ENCODE measurements at regions not wholly inside any gene's neighbourhood (a gene's known extent, or its start where the extent isn't known, plus 50 kb on each side); places are given as distances from the start of the nearest gene placed in this dataset.

DNA sequence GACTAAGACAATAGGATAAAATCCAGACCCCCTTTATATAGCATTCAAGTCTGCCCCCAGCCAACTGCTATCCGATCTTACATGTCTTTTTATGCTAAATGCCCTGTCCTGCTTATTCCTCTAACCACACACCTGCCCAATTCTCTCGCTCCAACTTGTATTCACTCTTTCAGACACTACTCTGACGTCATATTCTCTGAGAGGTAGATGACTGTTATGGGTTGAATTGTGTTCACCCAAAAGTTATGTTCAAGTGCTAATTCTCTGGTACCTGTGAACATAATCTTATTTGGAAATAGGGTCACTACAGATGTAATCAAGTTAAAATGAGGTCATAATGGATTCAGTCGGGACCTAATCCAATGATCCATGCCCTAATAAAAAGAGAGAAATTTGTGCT is 84.0 kb upstream of the PTPRR start:
- TF ChIP-seq, protein P1, sequence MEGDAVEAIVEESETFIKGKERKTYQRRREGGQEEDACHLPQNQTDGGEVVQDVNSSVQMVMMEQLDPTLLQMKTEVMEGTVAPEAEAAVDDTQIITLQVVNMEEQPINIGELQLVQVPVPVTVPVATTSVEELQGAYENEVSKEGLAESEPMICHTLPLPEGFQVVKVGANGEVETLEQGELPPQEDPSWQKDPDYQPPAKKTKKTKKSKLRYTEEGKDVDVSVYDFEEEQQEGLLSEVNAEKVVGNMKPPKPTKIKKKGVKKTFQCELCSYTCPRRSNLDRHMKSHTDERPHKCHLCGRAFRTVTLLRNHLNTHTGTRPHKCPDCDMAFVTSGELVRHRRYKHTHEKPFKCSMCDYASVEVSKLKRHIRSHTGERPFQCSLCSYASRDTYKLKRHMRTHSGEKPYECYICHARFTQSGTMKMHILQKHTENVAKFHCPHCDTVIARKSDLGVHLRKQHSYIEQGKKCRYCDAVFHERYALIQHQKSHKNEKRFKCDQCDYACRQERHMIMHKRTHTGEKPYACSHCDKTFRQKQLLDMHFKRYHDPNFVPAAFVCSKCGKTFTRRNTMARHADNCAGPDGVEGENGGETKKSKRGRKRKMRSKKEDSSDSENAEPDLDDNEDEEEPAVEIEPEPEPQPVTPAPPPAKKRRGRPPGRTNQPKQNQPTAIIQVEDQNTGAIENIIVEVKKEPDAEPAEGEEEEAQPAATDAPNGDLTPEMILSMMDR (IDR thresholded peaks at IDR 0.05) = no peak
- TF ChIP-seq POLR2AphosphoS5 (IDR thresholded peaks at IDR 0.05) (no peak), POLR2A (IDR thresholded peaks at IDR 0.05; ENCODE audit: low read depth) (no peak)

All from esophagus muscularis mucosa (tissue), 3 donors.